H1 (cell line): ENCODE measurements at regions not wholly inside any gene's neighbourhood (a gene's known extent, or its start where the extent isn't known, plus 50 kb on each side); places are given as distances from the start of the nearest gene placed in this dataset.

ENCODE experiments used
- CTCF ChIA-PET: fragments of 300-600 bp; sonication (Branson Sonifier 250); formaldehyde crosslinking; loops from one replicate; lab custom pipeline; 2021; ENCODE audit not compliant: partially characterized antibody; lab: Charles Lee
- POLR2A ChIA-PET: fragments of 300-600 bp; sonication (Branson Sonifier 250); formaldehyde crosslinking; loops from one replicate; lab custom pipeline; 2021; ENCODE audit warnings: inconsistent platforms; ENCODE audit not compliant: partially characterized antibody; lab: Charles Lee
- DNase-seq, 2 experiments: peaks; one replicate each; pipeline versions ENCODE4 v3.0.0 to v3.0.0-alpha.2; 2010 to 2022; ENCODE audit warnings: low spot score in 2 of 2, low read depth in 1 of 2, mixed read lengths in 1 of 2
- FAIRE-seq: peaks from 2 replicates; lab custom pipeline; 2011; peaks lifted over from hg19 to GRCh38; lab: Jason Lieb, UNC
- H2AFZ ChIP-seq: 2 replicates; pipeline ENCODE4 v1.8.1; 2012; ENCODE audit warnings: low read length, inconsistent platforms
- H2AK5ac ChIP-seq: 2 replicates; pipeline ENCODE4 v1.6.1; 2013; ENCODE audit warnings: low read depth, low read length
- H2BK120ac ChIP-seq: replicated peaks from 2 replicates; pipeline ENCODE3; 2013; ENCODE audit warnings: low read depth, low read length, inconsistent platforms
- H2BK12ac ChIP-seq: 2 replicates; pipeline ENCODE4 v1.6.1; 2013; ENCODE audit warnings: low read depth, low read length
- H2BK15ac ChIP-seq: 2 replicates; pipeline ENCODE4 v1.6.1; 2013; ENCODE audit warnings: low read length
- H2BK20ac ChIP-seq: 2 replicates; pipeline ENCODE4 v1.6.1; 2013; ENCODE audit warnings: low read length
- H2BK5ac ChIP-seq: 2 replicates; pipeline ENCODE4 v1.6.1; 2013; ENCODE audit warnings: low read depth, low read length
- H3K14ac ChIP-seq: 2 replicates; pipeline ENCODE4 v1.6.1; 2013; ENCODE audit warnings: inconsistent platforms; ENCODE audit not compliant: insufficient read length
- H3K18ac ChIP-seq: 2 replicates; pipeline ENCODE4 v1.6.1; 2013; ENCODE audit warnings: low read length; ENCODE audit errors: extremely low read depth
- H3K23ac ChIP-seq: 2 replicates; pipeline ENCODE4 v1.6.1; 2013; ENCODE audit warnings: inconsistent platforms; ENCODE audit not compliant: insufficient read length
- H3K23me2 ChIP-seq: 2 replicates; pipeline ENCODE4 v1.6.1; 2013; ENCODE audit warnings: low read depth, low read length
- H3K27ac ChIP-seq: 2 replicates; pipeline ENCODE4 v1.6.1; 2011; ENCODE audit warnings: low read depth, low read length, inconsistent platforms
- H3K27me3 ChIP-seq, 4 experiments: replicated peaks in 1 of 4; 1 replicate in 1 of 4; 2 replicates in 3 of 4; pipeline versions ENCODE4 v1.6.1 to v1.8.1; 2011 to 2013; ENCODE audit warnings: low read length in 3 of 4, mild to moderate bottlenecking in 3 of 4, inconsistent platforms in 2 of 4, mixed read lengths in 2 of 4, moderate library complexity in 1 of 4; ENCODE audit not compliant: control insufficient read depth in 3 of 4, insufficient read depth in 3 of 4; ENCODE audit errors: extremely low read depth in 1 of 4
- H3K36me3 ChIP-seq, 4 experiments: 2 replicates each; pipeline versions ENCODE4 v1.6.1 to v1.8.1; 2011 to 2013; ENCODE audit warnings: mild to moderate bottlenecking in 4 of 4, low read length in 3 of 4, moderate library complexity in 2 of 4, control low read depth in 1 of 4, inconsistent platforms in 1 of 4; ENCODE audit not compliant: insufficient read depth in 4 of 4, control insufficient read depth in 2 of 4
- H3K4ac ChIP-seq: replicated peaks from 2 replicates; pipeline ENCODE3; 2013; ENCODE audit warnings: low read length, low read depth, mixed read lengths, inconsistent platforms; ENCODE audit not compliant: insufficient read length
- H3K4me1 ChIP-seq, 4 experiments: replicated peaks in 1 of 4; 1 replicate in 1 of 4; 2 replicates in 3 of 4; pipeline versions ENCODE4 v1.6.1 to v1.8.1; 2011 to 2013; ENCODE audit warnings: low read length in 3 of 4, inconsistent platforms in 2 of 4, mixed read lengths in 1 of 4; ENCODE audit not compliant: insufficient read depth in 4 of 4, control insufficient read depth in 3 of 4
- H3K4me2 ChIP-seq, 2 experiments: 2 replicates each; pipeline versions ENCODE4 v1.6.1 to v1.8.1; 2011 to 2013; ENCODE audit warnings: low read depth in 2 of 2, low read length in 2 of 2, control low read depth in 1 of 2, inconsistent platforms in 1 of 2, mild to moderate bottlenecking in 1 of 2; ENCODE audit not compliant: insufficient read depth in 1 of 2
- H3K4me3 ChIP-seq, 4 experiments: fragments of 200-600, 300-600 bp in 1 of 4; sonication (generic), shearing (Covaris generic), sonication (Bioruptor Twin) in 1 of 4; 2 replicates each; pipeline versions ENCODE4 v1.5.1 to v1.8.1; 2011 to 2016; ENCODE audit warnings: low read length in 4 of 4, low read depth in 3 of 4, control low read depth in 2 of 4, inconsistent platforms in 2 of 4, mild to moderate bottlenecking in 2 of 4, mixed read lengths in 1 of 4, moderate library complexity in 1 of 4; ENCODE audit not compliant: insufficient read depth in 2 of 4; ENCODE audit errors: extremely low read depth in 1 of 4
- H3K56ac ChIP-seq: replicated peaks from 2 replicates; pipeline ENCODE3; 2013; ENCODE audit warnings: low read depth, mild to moderate bottlenecking, mixed read lengths, low read length, inconsistent platforms; ENCODE audit not compliant: insufficient read length
- H3K79me1 ChIP-seq: 2 replicates; pipeline ENCODE4 v1.6.1; 2013; ENCODE audit warnings: low read depth, low read length, control low read depth
- H3K79me2 ChIP-seq, 2 experiments: 2 replicates each; pipeline versions ENCODE4 v1.6.1 to v1.8.1; 2012 to 2013; ENCODE audit warnings: low read length in 2 of 2, mild to moderate bottlenecking in 2 of 2, inconsistent platforms in 1 of 2; ENCODE audit not compliant: insufficient read depth in 2 of 2, control insufficient read depth in 1 of 2
- H3K9ac ChIP-seq, 4 experiments: replicated peaks in 1 of 4; 1 replicate in 1 of 4; 2 replicates in 3 of 4; pipeline versions ENCODE4 v1.6.1 to v1.8.1; 2011 to 2013; ENCODE audit warnings: low read depth in 3 of 4, low read length in 3 of 4, control low read depth in 2 of 4, mild to moderate bottlenecking in 2 of 4, moderate library complexity in 2 of 4, inconsistent platforms in 1 of 4; ENCODE audit errors: extremely low read depth in 1 of 4
- H3K9me3 ChIP-seq, 2 experiments: 2 replicates each; pipeline versions ENCODE4 v1.6.1 to v1.8.1; 2012 to 2013; ENCODE audit warnings: mild to moderate bottlenecking in 2 of 2, moderate library complexity in 2 of 2, control low read depth in 1 of 2, inconsistent platforms in 1 of 2, low read depth in 1 of 2, low read length in 1 of 2, mixed read lengths in 1 of 2; ENCODE audit not compliant: insufficient read depth in 2 of 2
- H4K20me1 ChIP-seq, 2 experiments: replicated peaks in 1 of 2; 2 replicates each; pipeline versions ENCODE3 to v1.8.1; 2011 to 2013; ENCODE audit warnings: inconsistent platforms in 2 of 2, low read length in 2 of 2, mild to moderate bottlenecking in 1 of 2; ENCODE audit not compliant: insufficient read depth in 2 of 2, control insufficient read depth in 1 of 2
- H4K5ac ChIP-seq: 2 replicates; pipeline ENCODE4 v1.6.1; 2013; ENCODE audit warnings: low read length, low read depth, mixed read lengths, inconsistent platforms; ENCODE audit not compliant: insufficient read length
- H4K8ac ChIP-seq: 2 replicates; pipeline ENCODE4 v1.8.0; 2013; ENCODE audit warnings: mild to moderate bottlenecking, moderate library complexity, low read length, inconsistent platforms; ENCODE audit not compliant: insufficient read depth; ENCODE audit errors: extremely low read depth
- H4K91ac ChIP-seq: replicated peaks from 2 replicates; pipeline ENCODE3; 2013; ENCODE audit warnings: low read length, mixed read lengths, inconsistent platforms; ENCODE audit not compliant: insufficient read length
- ATF3 ChIP-seq: IDR thresholded peaks from 2 replicates; pipeline ENCODE4 v1.6.1; 2011; ENCODE audit warnings: low read depth, mild to moderate bottlenecking, low read length; ENCODE audit not compliant: insufficient read depth
- CEBPB ChIP-seq: IDR thresholded peaks from 2 replicates; pipeline ENCODE4 v1.6.1; 2012; ENCODE audit warnings: low read depth, low read length
- CHD1 ChIP-seq: IDR thresholded peaks from 2 replicates; pipeline ENCODE4 v1.6.1; 2012; ENCODE audit warnings: low read depth, low read length, improper control_type of control experiment
- CREB1 ChIP-seq: IDR thresholded peaks from 2 replicates; pipeline ENCODE4 v1.6.1; 2012; ENCODE audit warnings: inconsistent platforms
- CTBP2 ChIP-seq: IDR thresholded peaks from 2 replicates; pipeline ENCODE4 v1.7.0; 2011; ENCODE audit warnings: borderline replicate concordance, mild to moderate bottlenecking, moderate library complexity, mixed read lengths, low read length; ENCODE audit not compliant: insufficient read depth, insufficient read length
- KDM4A ChIP-seq: IDR thresholded peaks from one replicate; pipeline ENCODE4 v1.7.1; 2012; ENCODE audit warnings: low read depth, mild to moderate bottlenecking, moderate library complexity, low read length, inconsistent platforms; ENCODE audit not compliant: severe bottlenecking
- POLR2A ChIP-seq, 2 experiments: IDR thresholded peaks; 1 replicate in 1 of 2; 2 replicates in 1 of 2; pipeline ENCODE4 v1.6.1; 2011; ENCODE audit warnings: low read depth in 2 of 2, low read length in 2 of 2, mild to moderate bottlenecking in 2 of 2; ENCODE audit errors: control extremely low read depth in 1 of 2
- POU5F1 ChIP-seq: IDR thresholded peaks from 2 replicates; pipeline ENCODE4 v1.6.1; 2011; ENCODE audit warnings: low read depth, mild to moderate bottlenecking, low read length, moderate library complexity
- RFX5 ChIP-seq: IDR thresholded peaks from 2 replicates; pipeline ENCODE4 v1.6.1; 2011; ENCODE audit warnings: low read depth, low read length, improper control_type of control experiment, borderline replicate concordance
- RNF2 ChIP-seq: fragments of 200-900, 300-1000 bp; sonication (generic); IDR thresholded peaks from 2 replicates; pipeline ENCODE4 v1.7.1; 2016; ENCODE audit warnings: borderline replicate concordance, low read depth, mild to moderate bottlenecking, antibody characterized with exemption, low read length; ENCODE audit not compliant: poor library complexity, severe bottlenecking; ENCODE audit errors: missing control alignments
- SAP30 ChIP-seq: fragments of 300-600 bp; sonication (generic); IDR thresholded peaks from 2 replicates; pipeline ENCODE4 v1.7.1; 2012; ENCODE audit warnings: low read length, moderate library complexity, mild to moderate bottlenecking, inconsistent platforms; ENCODE audit not compliant: insufficient read depth, insufficient replicate concordance
- TEAD4 ChIP-seq: IDR thresholded peaks from 2 replicates; pipeline ENCODE4 v1.6.1; 2012; ENCODE audit warnings: low read depth, low read length, inconsistent platforms, mixed read lengths
- USF2 ChIP-seq: IDR thresholded peaks from 2 replicates; pipeline ENCODE4 v1.6.1; 2011; ENCODE audit warnings: low read length, improper control_type of control experiment
- WGBS, 2 experiments: shearing (Covaris generic) in 1 of 2; methylation state at CpG; one replicate each; pipeline versions ENCODE4 v1.1.6 to v1.1.7; 2013 to 2015; ENCODE audit warnings: low lambda C conversion rate in 2 of 2, mixed read lengths in 2 of 2, inconsistent platforms in 1 of 2, low coverage in 1 of 2, missing lambda C conversion rate in 1 of 2; ENCODE audit not compliant: insufficient replicate concordance in 2 of 2, insufficient coverage in 1 of 2, insufficient read length in 1 of 2; ENCODE audit errors: extremely low coverage in 1 of 2, missing lambda C conversion rate in 1 of 2; 5-methylcytosine and 5-hydroxymethylcytosine counted together

GRCh38 chr4:124501576-124501975, 211.0 kb downstream of the ANKRD50 start:
- no peaks in the 10 kb centered on the region for H3K9me3 ChIP-seq
- H3K9ac ChIP-seq: no peak overlapping the region
- H4K5ac ChIP-seq: no peak overlapping the region
- DNase-seq: no peak
- H4K91ac ChIP-seq: no peak overlapping the region
- ChIA-PET CTCF (no interaction called here), POLR2A (no interaction called here)
- H2BK15ac ChIP-seq: no peak overlapping the region
- no peak overlapping the region for H3K4ac ChIP-seq
- H3K27ac ChIP-seq: no peak overlapping the region
- H3K79me1 ChIP-seq: no peaks in the 10 kb centered on the region
- H2AFZ ChIP-seq: no peak overlapping the region
- no peaks in the 10 kb centered on the region for H3K36me3 ChIP-seq
- H3K79me2 ChIP-seq: no peaks in the 10 kb centered on the region
- no peak for FAIRE-seq
- no peak overlapping the region for H2AK5ac ChIP-seq
- H3K4me1 ChIP-seq: no peaks in the 10 kb centered on the region
- H2BK120ac ChIP-seq: no peak overlapping the region
- H2BK5ac ChIP-seq: no peak overlapping the region
- H3K4me3 ChIP-seq: no peak overlapping the region
- TF ChIP-seq USF2: no peak
- no peak for TF ChIP-seq CEBPB
- no peak for TF ChIP-seq CTBP2
- TF ChIP-seq RFX5: no peak
- no peak for TF ChIP-seq CREB1
- TF ChIP-seq RNF2: no peak
- TF ChIP-seq SAP30: no peak
- TF ChIP-seq ATF3: no peak
- TF ChIP-seq POLR2A (IDR thresholded peaks at IDR 0.05; ENCODE audit: control extremely low read depth in 1 of 2, low read depth in 2 of 2, low read length in 2 of 2): no peak
- TF ChIP-seq TEAD4: no peak
- TF ChIP-seq CHD1: no peak
- no peak for TF ChIP-seq KDM4A
- TF ChIP-seq POU5F1: no peak
- H4K8ac ChIP-seq: no peak overlapping the region
- H3K18ac ChIP-seq: no peak overlapping the region
- H3K23me2 ChIP-seq: no peaks in the 10 kb centered on the region; the same call in 1 of the 2 replicates
- no peak overlapping the region for H3K4me2 ChIP-seq
- no peak overlapping the region for H2BK20ac ChIP-seq
- WGBS, 2 experiments: 86% methylated on average over 1 of the region's 1 CpG; no CpG with 5 or more reads in 1 of the 2 experiments
- no peaks in the 10 kb centered on the region for H4K20me1 ChIP-seq
- H3K14ac ChIP-seq: no peak overlapping the region
- no peaks in the 10 kb centered on the region for H3K27me3 ChIP-seq
- no peak overlapping the region for H3K23ac ChIP-seq
- H2BK12ac ChIP-seq: no peak overlapping the region
- no peak overlapping the region for H3K56ac ChIP-seq
